ENCODE measurements at regions not wholly inside any gene's neighbourhood (a gene's known extent, or its start where the extent isn't known, plus 50 kb on each side); places are given as distances from the start of the nearest gene placed in this dataset.

GRCh38 chr22:49330421-49331222 lies 497.1 kb downstream of the BRD1 start:
- no peak for TF ChIP-seq CTCF (IDR thresholded peaks at IDR 0.05)
- no peak for TF ChIP-seq POLR2A (IDR thresholded peaks at IDR 0.05)
